GM12878 (cell line): ENCODE measurements at regions not wholly inside any gene's neighbourhood (a gene's known extent, or its start where the extent isn't known, plus 50 kb on each side); places are given as distances from the start of the nearest gene placed in this dataset.

Experiments
- CHD2 ChIP-seq: IDR thresholded peaks from 2 replicates; pipeline ENCODE4 v1.6.1; 2011; ENCODE audit warnings: low read depth, low read length, improper control_type of control experiment, borderline replicate concordance
- CREM ChIP-seq: IDR thresholded peaks from 2 replicates; pipeline ENCODE4 v1.6.1; 2014; ENCODE audit warnings: antibody characterized with exemption, low read depth
- EGR1 ChIP-seq, 2 experiments: IDR thresholded peaks; 1 replicate in 1 of 2; 2 replicates in 1 of 2; pipeline ENCODE4 v1.6.1; 2011 to 2012; ENCODE audit warnings: low read depth in 2 of 2, low read length in 2 of 2, borderline replicate concordance in 1 of 2, mild to moderate bottlenecking in 1 of 2, moderate library complexity in 1 of 2
- TCF7 ChIP-seq: IDR thresholded peaks from 2 replicates; pipeline ENCODE4 v1.6.1; 2014; ENCODE audit warnings: antibody characterized with exemption, borderline replicate concordance
- ZNF24 ChIP-seq: fragments of 450-650 bp; IDR thresholded peaks from 2 replicates; pipeline ENCODE4 v1.6.1; 2017; ENCODE audit warnings: antibody characterized with exemption, mild to moderate bottlenecking
- TF ChIP-seq, protein P1 (sequence below), 3 experiments: IDR thresholded peaks in 2 of 3; conservative IDR thresholded peaks in 1 of 3; 2 replicates each; pipeline ENCODE4 v1.5.1; 2011; ENCODE audit warnings: low read depth in 3 of 3, low read length in 3 of 3, mild to moderate bottlenecking in 3 of 3, control low read depth in 2 of 3, moderate library complexity in 2 of 3, inconsistent platforms in 1 of 3, mixed read lengths in 1 of 3; ENCODE audit not compliant: control insufficient read depth in 2 of 3, insufficient read depth in 1 of 3; ENCODE audit errors: extremely low read depth in 1 of 3
- TF ChIP-seq, protein P2 (sequence below): IDR thresholded peaks from 2 replicates; pipeline ENCODE4 v1.6.1; 2012; ENCODE audit warnings: low read depth, low read length, improper control_type of control experiment

DNA sequence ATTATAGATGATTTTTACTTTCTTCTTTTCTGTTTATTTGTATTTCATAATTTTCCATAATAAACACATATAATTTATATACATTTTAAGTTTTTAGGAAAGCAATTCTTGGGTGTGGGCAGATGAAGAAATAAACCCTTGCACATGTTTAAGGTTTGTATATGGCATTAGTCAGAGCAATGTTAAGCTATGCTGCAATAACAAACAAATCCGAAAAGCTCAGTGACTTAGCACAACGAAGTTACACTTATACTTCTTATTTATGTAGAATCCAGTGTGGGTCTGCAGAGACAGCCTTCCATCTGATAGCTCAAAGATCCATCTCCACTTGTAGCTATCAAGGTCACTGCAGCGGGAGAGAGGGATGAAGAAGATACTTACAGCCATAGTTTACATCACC is 68.5 kb upstream of the BARX2 start:
- no peak for TF ChIP-seq CHD2
- TF ChIP-seq EGR1 (IDR thresholded peaks at IDR 0.05; ENCODE audit: borderline replicate concordance in 1 of 2, low read depth in 2 of 2, low read length in 2 of 2), result no peak
- TF ChIP-seq, protein P1, sequence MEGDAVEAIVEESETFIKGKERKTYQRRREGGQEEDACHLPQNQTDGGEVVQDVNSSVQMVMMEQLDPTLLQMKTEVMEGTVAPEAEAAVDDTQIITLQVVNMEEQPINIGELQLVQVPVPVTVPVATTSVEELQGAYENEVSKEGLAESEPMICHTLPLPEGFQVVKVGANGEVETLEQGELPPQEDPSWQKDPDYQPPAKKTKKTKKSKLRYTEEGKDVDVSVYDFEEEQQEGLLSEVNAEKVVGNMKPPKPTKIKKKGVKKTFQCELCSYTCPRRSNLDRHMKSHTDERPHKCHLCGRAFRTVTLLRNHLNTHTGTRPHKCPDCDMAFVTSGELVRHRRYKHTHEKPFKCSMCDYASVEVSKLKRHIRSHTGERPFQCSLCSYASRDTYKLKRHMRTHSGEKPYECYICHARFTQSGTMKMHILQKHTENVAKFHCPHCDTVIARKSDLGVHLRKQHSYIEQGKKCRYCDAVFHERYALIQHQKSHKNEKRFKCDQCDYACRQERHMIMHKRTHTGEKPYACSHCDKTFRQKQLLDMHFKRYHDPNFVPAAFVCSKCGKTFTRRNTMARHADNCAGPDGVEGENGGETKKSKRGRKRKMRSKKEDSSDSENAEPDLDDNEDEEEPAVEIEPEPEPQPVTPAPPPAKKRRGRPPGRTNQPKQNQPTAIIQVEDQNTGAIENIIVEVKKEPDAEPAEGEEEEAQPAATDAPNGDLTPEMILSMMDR (IDR thresholded peaks at IDR 0.05 in 2 of 3, conservative IDR thresholded peaks at IDR 0.05 in 1 of 3; ENCODE audit: control insufficient read depth in 2 of 3, extremely low read depth in 1 of 3, insufficient read depth in 1 of 3, low read depth in 3 of 3, low read length in 3 of 3), result no peak
- TF ChIP-seq TCF7, result no peak
- TF ChIP-seq, protein P2, sequence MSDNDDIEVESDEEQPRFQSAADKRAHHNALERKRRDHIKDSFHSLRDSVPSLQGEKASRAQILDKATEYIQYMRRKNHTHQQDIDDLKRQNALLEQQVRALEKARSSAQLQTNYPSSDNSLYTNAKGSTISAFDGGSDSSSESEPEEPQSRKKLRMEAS, result no peak
- no peak for TF ChIP-seq ZNF24
- no peak for TF ChIP-seq CREM
